ENCODE measurements at regions not wholly inside any gene's neighbourhood (a gene's known extent, or its start where the extent isn't known, plus 50 kb on each side); places are given as distances from the start of the nearest gene placed in this dataset.
"Not testable (repeated sequence)": the region's sequence is repeated elsewhere in the genome, so short reads cannot be mapped to it uniquely, and the experiment has no call there.

GRCh38 chr4:179678093-179678814 lies 2236.0 kb upstream of the AGA start:
- TF ChIP-seq, protein P1, sequence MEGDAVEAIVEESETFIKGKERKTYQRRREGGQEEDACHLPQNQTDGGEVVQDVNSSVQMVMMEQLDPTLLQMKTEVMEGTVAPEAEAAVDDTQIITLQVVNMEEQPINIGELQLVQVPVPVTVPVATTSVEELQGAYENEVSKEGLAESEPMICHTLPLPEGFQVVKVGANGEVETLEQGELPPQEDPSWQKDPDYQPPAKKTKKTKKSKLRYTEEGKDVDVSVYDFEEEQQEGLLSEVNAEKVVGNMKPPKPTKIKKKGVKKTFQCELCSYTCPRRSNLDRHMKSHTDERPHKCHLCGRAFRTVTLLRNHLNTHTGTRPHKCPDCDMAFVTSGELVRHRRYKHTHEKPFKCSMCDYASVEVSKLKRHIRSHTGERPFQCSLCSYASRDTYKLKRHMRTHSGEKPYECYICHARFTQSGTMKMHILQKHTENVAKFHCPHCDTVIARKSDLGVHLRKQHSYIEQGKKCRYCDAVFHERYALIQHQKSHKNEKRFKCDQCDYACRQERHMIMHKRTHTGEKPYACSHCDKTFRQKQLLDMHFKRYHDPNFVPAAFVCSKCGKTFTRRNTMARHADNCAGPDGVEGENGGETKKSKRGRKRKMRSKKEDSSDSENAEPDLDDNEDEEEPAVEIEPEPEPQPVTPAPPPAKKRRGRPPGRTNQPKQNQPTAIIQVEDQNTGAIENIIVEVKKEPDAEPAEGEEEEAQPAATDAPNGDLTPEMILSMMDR (IDR thresholded peaks at IDR 0.05) = no peak
- no peaks in the 10 kb centered on the region for H3K27me3 Mint-ChIP-seq (ENCODE audit: unreplicated experiment)
- peaks cover 31% of the 10 kb centered on the region for H3K9me3 Mint-ChIP-seq (ENCODE audit: unreplicated experiment)
- H3K27ac Mint-ChIP-seq (ENCODE audit: unreplicated experiment) = no peak overlapping the region
- peaks cover 2% of the 10 kb centered on the region for H3K36me3 Mint-ChIP-seq (ENCODE audit: unreplicated experiment)
- no peak for DNase-seq (ENCODE audit: extremely low spot score, unreplicated experiment)
- H3K4me1 Mint-ChIP-seq (ENCODE audit: unreplicated experiment) = peaks cover 2% of the 10 kb centered on the region
- H3K4me3 Mint-ChIP-seq (ENCODE audit: unreplicated experiment) = no peak overlapping the region

DNA sequence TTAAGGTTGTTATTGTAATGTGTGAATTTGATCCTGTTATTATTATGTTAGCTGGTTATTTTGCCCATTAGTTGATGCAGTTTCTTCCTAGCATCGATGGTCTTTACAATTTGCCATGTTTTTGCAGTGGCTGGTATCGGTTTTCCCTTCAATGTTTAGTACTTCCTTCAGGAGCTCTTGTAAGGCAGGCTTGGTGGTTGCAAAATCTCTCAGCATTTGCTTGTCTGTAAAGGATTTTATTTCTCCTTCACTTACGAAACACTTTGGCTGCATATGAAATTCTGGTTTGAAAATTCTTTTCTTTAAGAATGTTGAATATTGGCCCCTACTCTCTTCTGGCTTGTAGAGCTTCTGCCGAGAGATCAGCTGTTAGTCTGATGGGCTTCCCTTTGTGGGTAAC lies 2241.4 kb upstream of the AGA start:
- H3K36me3 Mint-ChIP-seq (ENCODE audit: unreplicated experiment); H3K27me3 Mint-ChIP-seq (ENCODE audit: unreplicated experiment); H3K27ac Mint-ChIP-seq (ENCODE audit: unreplicated experiment); H3K4me3 Mint-ChIP-seq (ENCODE audit: unreplicated experiment); H3K9me3 Mint-ChIP-seq (ENCODE audit: unreplicated experiment); DNase-seq (ENCODE audit: extremely low spot score, unreplicated experiment); H3K4me1 Mint-ChIP-seq (ENCODE audit: unreplicated experiment): not testable (repeated sequence)

GRCh38 chr4:179692222-179692621 lies 2250.0 kb upstream of the AGA start:
- H3K27me3 Mint-ChIP-seq (ENCODE audit: unreplicated experiment) = no peaks in the 10 kb centered on the region
- no peaks in the 10 kb centered on the region for H3K36me3 Mint-ChIP-seq (ENCODE audit: unreplicated experiment)
- peaks cover 22% of the 10 kb centered on the region for H3K9me3 Mint-ChIP-seq (ENCODE audit: unreplicated experiment)
- no peak for DNase-seq (ENCODE audit: extremely low spot score, unreplicated experiment)
- no peak overlapping the region for H3K4me3 Mint-ChIP-seq (ENCODE audit: unreplicated experiment)
- H3K27ac Mint-ChIP-seq (ENCODE audit: unreplicated experiment) = no peak overlapping the region
- H3K4me1 Mint-ChIP-seq (ENCODE audit: unreplicated experiment) = peaks cover 3% of the 10 kb centered on the region
- TF ChIP-seq, protein P1 (IDR thresholded peaks at IDR 0.05) = no peak

GRCh38 chr4:179695175-179695574 lies 2252.9 kb upstream of the AGA start:
- Mint-ChIP-seq H3K27ac (ENCODE audit: unreplicated experiment) (no peak overlapping the region), H3K4me3 (ENCODE audit: unreplicated experiment) (no peak overlapping the region), H3K27me3 (ENCODE audit: unreplicated experiment) (no peaks in the 10 kb centered on the region), H3K36me3 (ENCODE audit: unreplicated experiment) (no peaks in the 10 kb centered on the region), H3K4me1 (ENCODE audit: unreplicated experiment) (peaks cover 3% of the 10 kb centered on the region), H3K9me3 (ENCODE audit: unreplicated experiment) (peaks cover 22% of the 10 kb centered on the region)
- TF ChIP-seq, protein P1 (IDR thresholded peaks at IDR 0.05) = no peak
- DNase-seq (ENCODE audit: extremely low spot score, unreplicated experiment) = no peak

- Mint-ChIP-seq H3K9me3 (ENCODE audit: unreplicated experiment) (peaks cover 20% of the 10 kb centered on the region), H3K4me3 (ENCODE audit: unreplicated experiment) (no peak overlapping the region), H3K27me3 (ENCODE audit: unreplicated experiment) (no peaks in the 10 kb centered on the region), H3K4me1 (ENCODE audit: unreplicated experiment) (peaks cover 3% of the 10 kb centered on the region), H3K36me3 (ENCODE audit: unreplicated experiment) (no peaks in the 10 kb centered on the region), H3K27ac (ENCODE audit: unreplicated experiment) (no peak overlapping the region)
- TF ChIP-seq, protein P1 (IDR thresholded peaks at IDR 0.05) = no peak
- no peak for DNase-seq (ENCODE audit: extremely low spot score, unreplicated experiment)
These were observed 2256.1 kb upstream of the AGA start for GRCh38 chr4:179698321-179698720.

Measured in osteocyte (in vitro differentiated cells).